SH-SY5Y (cell line): ENCODE measurements at regions not wholly inside any gene's neighbourhood (a gene's known extent, or its start where the extent isn't known, plus 50 kb on each side); places are given as distances from the start of the nearest gene placed in this dataset.

Experiments
- GATA2 ChIP-seq: IDR thresholded peaks from 2 replicates; pipeline ENCODE4 v1.6.1; 2011; ENCODE audit warnings: mild to moderate bottlenecking, low read depth, low read length
- GATA3 ChIP-seq: IDR thresholded peaks from 2 replicates; pipeline ENCODE4 v1.6.1; 2011; ENCODE audit warnings: low read depth, mild to moderate bottlenecking, low read length, moderate library complexity

GRCh38 chr5:18607570-18607969 lies 973.3 kb downstream of the TAF11L14 start:
- TF ChIP-seq GATA3 (no peak), GATA2 (no peak)
